ENCODE measurements at regions not wholly inside any gene's neighbourhood (a gene's known extent, or its start where the extent isn't known, plus 50 kb on each side); places are given as distances from the start of the nearest gene placed in this dataset.

- TF ChIP-seq KLF9 (CRISPR knock-in tag; IDR thresholded peaks at IDR 0.05; ENCODE audit: low read depth) (no peak), ZNF367 (CRISPR knock-in tag; IDR thresholded peaks at IDR 0.05; ENCODE audit: borderline replicate concordance) (no peak), ZNF557 (CRISPR knock-in tag; IDR thresholded peaks at IDR 0.05) (no peak)
Observed at GRCh38 chr1:198436276-198436675, 104.2 kb downstream of the ATP6V1G3 start (continued).

GRCh38 chr1:198435056-198435455, 105.4 kb downstream of the ATP6V1G3 start:
- H3K4me1 ChIP-seq (ENCODE audit: insufficient read depth, low read length), result no peaks in the 10 kb centered on the region
- H3K9me3 ChIP-seq (ENCODE audit: low read length), result peaks cover 6% of the 10 kb centered on the region
- no peak for TF ChIP-seq TBX2 (CRISPR knock-in tag; IDR thresholded peaks at IDR 0.05; ENCODE audit: borderline replicate concordance)
- no peak for TF ChIP-seq SIN3A (IDR thresholded peaks at IDR 0.05; ENCODE audit: borderline replicate concordance, low read depth, low read length)
- no peak for TF ChIP-seq POGZ (CRISPR knock-in tag; IDR thresholded peaks at IDR 0.05)
- no peak for TF ChIP-seq SMARCE1 (IDR thresholded peaks at IDR 0.05; ENCODE audit: borderline replicate concordance)
- TF ChIP-seq ZNF7 (CRISPR knock-in tag; IDR thresholded peaks at IDR 0.05), result no peak
- no peak for TF ChIP-seq MTERF4 (CRISPR knock-in tag; IDR thresholded peaks at IDR 0.05)
- no peak for TF ChIP-seq ZNF138 (CRISPR knock-in tag; IDR thresholded peaks at IDR 0.05; ENCODE audit: low read depth)
- TF ChIP-seq KAT2B (IDR thresholded peaks at IDR 0.05; ENCODE audit: borderline replicate concordance, low read depth, low read length), result no peak
- in situ Hi-C loops (cut with HindIII; ENCODE audit: extremely low pct_ligation_motif_present, low pct_unique_long_range_greater_than_20kb), result no loop called here
- ATAC-seq (no peak), DNase-seq (ENCODE audit: low spot score) (no peak), FAIRE-seq (no peak)
- H3K36me3 ChIP-seq (replicated peaks in 1 of 2; ENCODE audit: control insufficient read depth in 1 of 2, insufficient read depth in 2 of 2, low read length in 2 of 2), result no peaks in the 10 kb centered on the region
- H3K9ac ChIP-seq (ENCODE audit: insufficient read depth, low read depth, low read length), result no peak overlapping the region
- no TSS peak for BruUV-seq (replicated peaks)
- H4K20me1 ChIP-seq (ENCODE audit: insufficient read depth, low read length), result no peaks in the 10 kb centered on the region
- H3K27me3 ChIP-seq (ENCODE audit: control insufficient read depth in 1 of 2, insufficient read depth in 2 of 2, low read length in 2 of 2), result no peaks in the 10 kb centered on the region; a peak in 1 of 5 replicates
- ChIA-PET CTCF (ENCODE audit: low intra/inter-chr PET ratio, low total read pairs) (no interaction called here), POLR2A (no interaction called here)
- H3K4me2 ChIP-seq (ENCODE audit: low read depth, low read length), result no peak overlapping the region
- H3K27ac ChIP-seq (ENCODE audit: extremely low read length, insufficient read depth, low read length), result no peak overlapping the region
- H3K79me2 ChIP-seq (ENCODE audit: insufficient read depth, low read length), result no peaks in the 10 kb centered on the region
- no peak overlapping the region for H2AFZ ChIP-seq (ENCODE audit: low read length)
- intact Hi-C loops (cut with micrococcal nuclease; ENCODE audit: unreplicated experiment), result no loop called here
- no peak overlapping the region for H3K4me3 ChIP-seq (replicated peaks in 1 of 3; ENCODE audit: insufficient read depth in 1 of 3, low read depth in 2 of 3, low read length in 3 of 3)

Measured in HepG2 (cell line).